KG1 (cell line): ENCODE measurements at regions not wholly inside any gene's neighbourhood (a gene's known extent, or its start where the extent isn't known, plus 50 kb on each side); places are given as distances from the start of the nearest gene placed in this dataset.
"Not testable (repeated sequence)": the region's sequence is repeated elsewhere in the genome, so short reads cannot be mapped to it uniquely, and the experiment has no call there.

Experiments
- DNase-seq: peaks from one replicate; lab custom pipeline; 2025; lab: John Stamatoyannopoulos, UW

- DNase-seq: no peak
These were observed 303.0 kb upstream of the STAC start for GRCh38 chr3:36077320-36077719.

- DNase-seq: not testable (repeated sequence)
These were observed 297.3 kb upstream of the STAC start for GRCh38 chr3:36082958-36083357.

DNA sequence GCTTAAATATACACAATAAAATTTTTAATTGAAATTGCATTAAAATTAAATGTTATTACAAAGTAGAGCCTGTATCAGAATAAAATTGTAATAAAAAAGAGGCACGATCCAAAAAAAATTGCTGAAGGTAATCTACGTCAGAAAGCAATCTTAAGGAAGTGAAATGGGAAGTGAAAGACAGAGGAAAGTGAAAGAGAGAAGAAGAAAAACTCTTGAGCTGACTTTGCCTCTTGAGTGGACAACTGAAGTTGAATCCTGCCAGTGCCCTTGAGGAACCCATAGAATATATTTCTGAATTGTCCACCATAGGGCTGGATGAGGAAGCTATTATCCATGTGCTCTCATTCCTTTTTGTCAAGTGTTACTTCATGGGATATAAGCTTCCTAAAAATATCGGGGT is 285.1 kb upstream of the STAC start:
- DNase-seq: no peak

- DNase-seq: no peak
These were observed 283.1 kb upstream of the STAC start for GRCh38 chr3:36097209-36097608.

- no peak for DNase-seq
These were observed 266.0 kb upstream of the STAC start for GRCh38 chr3:36114353-36114752.

- no peak for DNase-seq
These were observed 256.0 kb upstream of the STAC start for GRCh38 chr3:36124118-36124796.

GRCh38 chr3:36132214-36132613 is 248.1 kb upstream of the STAC start:
- no peak for DNase-seq

GRCh38 chr3:36135863-36136262 is 244.4 kb upstream of the STAC start:
- no peak for DNase-seq

- no peak for DNase-seq
These were observed 237.6 kb upstream of the STAC start for GRCh38 chr3:36142746-36143145.

DNA sequence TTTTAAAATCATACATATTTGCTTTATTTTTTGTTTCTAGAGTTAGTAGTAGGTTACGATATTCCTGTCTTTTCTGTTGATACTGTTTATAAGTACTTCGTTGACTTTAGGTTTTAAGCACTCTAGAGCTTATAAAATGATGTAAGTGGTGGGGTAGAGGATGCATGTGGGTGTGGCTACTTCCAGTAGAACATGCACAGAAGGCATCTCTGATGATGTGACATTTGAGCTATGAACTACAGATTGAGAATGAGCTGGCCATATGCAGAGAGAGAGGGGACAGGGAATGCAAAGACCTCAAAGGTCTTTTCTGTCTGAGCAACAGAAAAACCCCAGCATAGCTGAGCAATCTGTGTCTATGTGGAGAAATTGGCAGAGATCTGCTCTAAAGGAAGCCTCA is 233.9 kb upstream of the STAC start:
- DNase-seq: no peak

DNA sequence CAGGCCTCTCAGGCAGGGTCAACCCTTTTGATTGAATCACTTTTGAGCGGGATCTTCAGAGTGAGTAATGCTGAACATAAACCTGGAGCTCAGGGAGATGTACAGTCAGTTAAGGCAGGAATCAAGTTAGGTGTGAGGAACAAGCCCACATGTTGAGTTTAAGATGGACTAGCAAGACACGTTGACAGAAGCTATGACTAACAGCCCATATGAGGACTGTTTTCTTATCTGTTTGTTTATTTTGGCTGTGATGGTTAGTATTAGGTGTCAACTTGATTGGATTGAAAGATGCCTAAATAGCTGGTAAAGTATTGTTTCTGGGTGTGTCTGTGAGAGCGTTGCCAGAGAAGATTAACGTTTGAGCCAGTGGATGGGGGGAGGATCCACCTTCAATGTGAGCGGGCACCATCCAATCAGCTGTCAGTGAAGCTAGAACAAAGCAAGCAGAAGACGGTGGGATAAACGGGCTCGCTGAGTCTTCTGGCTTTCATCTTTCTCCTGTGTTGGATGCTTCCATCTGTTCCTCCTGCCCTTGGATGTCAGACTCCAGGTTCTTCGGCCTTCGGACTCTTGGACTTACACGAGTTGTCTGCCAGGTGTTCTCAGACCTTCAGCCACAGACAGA is 232.3 kb upstream of the STAC start:
- no peak for DNase-seq

GRCh38 chr3:36149447-36149865 is 230.8 kb upstream of the STAC start:
- DNase-seq: no peak

DNA sequence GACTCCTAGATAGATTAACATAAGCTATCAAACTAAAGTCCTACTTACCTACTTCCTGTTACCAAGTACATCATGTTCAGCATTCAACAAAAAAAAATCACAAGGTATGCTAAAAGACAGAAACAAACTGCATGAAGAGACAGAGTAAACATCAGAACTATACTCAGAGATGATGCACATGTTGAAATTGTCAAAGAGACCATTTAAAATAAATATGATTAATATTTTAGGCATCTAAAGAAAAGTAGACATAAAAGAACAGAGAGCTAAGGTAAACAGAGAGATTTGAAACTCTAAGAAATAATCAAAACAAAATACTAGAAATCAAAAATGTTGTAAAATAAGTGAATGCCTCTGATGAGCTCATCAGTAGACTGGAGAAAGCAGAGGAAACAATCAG is 224.8 kb upstream of the STAC start:
- no peak for DNase-seq

GRCh38 chr3:36164400-36164799 is 215.9 kb upstream of the STAC start:
- DNase-seq: no peak

DNA sequence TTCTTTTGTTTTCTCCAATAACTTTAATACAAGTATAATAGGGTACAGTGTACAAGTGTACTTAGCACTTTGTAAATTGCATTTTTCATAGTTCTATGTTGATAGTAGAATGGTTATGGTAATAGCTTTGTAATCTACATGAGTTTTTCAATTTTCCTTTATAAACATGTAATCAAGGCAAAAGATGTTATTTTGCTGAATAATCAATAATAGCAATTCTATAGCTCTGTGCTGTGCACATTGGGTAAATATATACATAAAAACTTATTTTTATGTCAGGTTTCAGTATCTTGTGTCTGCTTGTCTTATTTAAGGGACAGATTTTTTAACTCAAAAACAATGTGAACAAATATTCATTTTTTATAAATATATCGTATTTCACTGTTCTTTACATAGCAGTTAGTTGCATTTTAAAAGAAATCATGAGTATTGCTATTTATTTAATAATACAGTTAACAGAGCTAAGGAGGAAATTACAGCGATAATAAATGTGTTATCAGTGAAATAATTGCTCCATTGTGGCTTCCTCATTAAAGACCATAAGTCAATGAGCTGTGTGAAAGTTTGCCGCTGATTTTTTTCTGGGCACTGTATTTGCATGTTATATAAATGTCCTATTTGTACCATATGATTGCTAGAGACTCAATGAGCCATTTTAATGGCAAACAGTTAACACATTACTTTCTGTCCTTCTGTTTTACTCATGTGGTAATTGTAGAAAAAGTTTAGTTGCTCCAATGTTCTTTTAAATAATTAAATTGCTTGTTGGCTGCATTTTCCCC is 214.6 kb upstream of the STAC start:
- DNase-seq: no peak

- DNase-seq: no peak
These were observed 213.8 kb upstream of the STAC start for GRCh38 chr3:36166477-36166876.

DNA sequence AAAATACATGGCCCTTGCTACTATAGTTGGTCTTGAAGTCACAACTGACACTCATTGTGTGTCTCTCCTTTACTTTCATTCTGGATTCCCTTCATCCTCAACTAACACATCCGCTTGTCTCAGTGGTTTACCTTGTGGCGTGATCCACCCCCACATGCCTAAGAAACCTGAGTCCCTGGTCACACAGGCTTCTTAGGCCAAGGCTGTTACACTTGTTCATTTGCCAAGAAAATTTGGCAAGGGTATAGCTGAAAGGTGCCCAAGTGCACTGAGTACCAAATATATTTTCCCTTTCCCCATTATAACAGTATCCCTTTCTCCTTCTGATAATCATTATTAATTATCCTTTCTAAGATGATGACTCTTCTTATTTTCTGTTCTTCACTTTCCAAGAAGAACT is 207.6 kb upstream of the STAC start:
- DNase-seq: no peak

DNA sequence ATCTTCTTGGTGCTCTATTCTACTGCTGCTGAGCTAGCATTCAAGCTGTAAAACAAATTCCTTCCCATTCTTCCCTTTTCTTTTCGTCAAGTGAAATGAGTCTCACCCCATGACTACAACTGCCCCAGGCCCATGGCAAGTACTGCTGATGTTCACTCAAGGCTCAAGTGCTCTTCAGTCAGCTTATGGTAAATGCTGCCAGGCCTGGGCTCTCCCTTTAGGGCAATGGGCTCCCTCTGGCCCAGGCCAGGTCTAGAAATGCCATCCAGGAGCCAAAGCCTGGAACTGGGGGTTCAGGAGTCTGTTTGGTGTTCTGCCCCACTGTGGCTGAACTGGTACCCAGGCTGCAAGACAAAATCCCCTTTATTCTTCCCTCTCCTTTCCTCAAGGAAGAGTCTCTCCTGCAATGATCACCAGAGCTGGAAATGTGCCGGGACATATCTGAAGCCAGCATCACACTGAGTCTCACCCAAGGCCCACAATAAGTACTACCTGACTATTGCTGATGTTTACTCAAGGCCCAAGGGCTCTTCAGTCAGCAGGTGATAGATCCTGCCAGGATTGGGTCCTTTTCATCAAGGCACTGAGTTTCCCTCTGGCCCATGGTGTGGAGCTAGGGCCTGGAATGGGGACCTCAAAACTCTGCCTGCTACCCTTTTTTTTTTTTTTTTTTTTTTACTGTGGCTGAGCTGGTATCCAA is 205.0 kb upstream of the STAC start:
- DNase-seq: no peak

DNA sequence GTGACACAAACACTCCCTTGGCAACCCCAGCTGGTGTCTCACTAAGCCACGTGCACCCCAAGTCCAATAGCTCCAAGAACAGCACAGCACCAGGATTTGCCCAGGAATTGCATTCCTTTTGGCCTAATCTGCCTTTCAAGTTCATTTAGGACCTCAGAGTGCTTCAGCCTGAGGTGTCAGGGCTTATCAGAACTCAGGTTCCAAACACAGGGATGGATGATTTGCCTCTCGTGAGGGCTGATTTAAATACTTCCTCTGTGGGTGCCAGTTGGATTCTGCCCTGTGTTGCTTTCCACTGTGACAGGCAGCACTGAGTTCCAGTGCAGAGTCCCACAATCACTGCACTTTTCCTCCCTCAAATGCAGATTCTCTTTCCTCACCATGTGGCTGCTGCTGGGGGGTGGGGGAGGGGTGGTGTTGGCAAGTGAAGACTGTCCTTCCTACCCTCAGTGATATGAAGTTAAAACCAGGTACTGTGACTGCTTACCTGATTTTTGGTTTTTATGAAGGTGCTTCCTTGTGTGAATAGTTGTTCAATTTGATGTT is 204.3 kb upstream of the STAC start:
- no peak for DNase-seq

DNA sequence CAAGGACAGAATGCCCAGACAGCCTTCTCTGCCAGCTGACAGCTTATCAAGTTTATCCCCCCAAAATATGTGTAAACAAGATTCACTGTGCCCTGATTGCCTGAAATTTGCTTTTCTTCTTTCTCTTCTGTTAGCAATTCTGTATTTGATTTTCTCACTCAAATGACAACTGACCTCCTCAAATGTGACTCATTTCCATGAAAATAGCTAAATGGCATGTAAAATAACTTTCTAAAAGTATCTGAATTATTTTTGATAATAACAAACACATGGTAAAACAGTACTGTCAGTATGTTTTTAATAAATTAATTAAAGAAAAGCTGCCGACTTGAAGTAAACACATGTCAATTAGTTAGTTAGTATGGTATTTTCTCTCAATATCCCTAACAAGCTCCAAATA is 202.3 kb upstream of the STAC start:
- DNase-seq: no peak

- DNase-seq: no peak
These were observed 198.3 kb upstream of the STAC start for GRCh38 chr3:36182024-36182423.

- DNase-seq: not testable (repeated sequence)
These were observed 193.1 kb upstream of the STAC start for GRCh38 chr3:36187197-36187596.
